Nucleus accumbens (tissue), 56 donors: ENCODE measurements at regions not wholly inside any gene's neighbourhood (a gene's known extent, or its start where the extent isn't known, plus 50 kb on each side); places are given as distances from the start of the nearest gene placed in this dataset.

Experiments
- DNase-seq, 56 donors: peaks; one replicate each; lab custom pipeline; 2025; lab: John Stamatoyannopoulos, UW

DNA sequence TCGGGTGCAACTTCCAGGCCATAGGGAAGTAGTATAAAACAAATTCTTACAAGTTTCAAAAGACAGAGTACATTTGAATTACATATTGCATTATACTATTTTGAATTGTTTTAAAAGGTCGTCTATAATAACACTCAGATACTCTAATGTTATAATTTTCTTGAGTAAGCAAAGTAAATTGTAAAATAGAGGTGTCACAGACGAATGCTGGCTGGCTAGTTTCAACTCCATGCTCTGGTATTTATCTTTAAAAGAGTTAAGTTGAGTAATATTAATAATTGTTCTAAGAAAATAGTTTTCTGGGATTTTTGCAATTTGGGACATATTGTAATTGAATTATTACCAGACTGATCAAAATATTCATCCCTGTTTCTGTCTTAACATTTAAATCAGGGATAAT is 764.9 kb downstream of the TECRL start:
- no peak for DNase-seq

DNA sequence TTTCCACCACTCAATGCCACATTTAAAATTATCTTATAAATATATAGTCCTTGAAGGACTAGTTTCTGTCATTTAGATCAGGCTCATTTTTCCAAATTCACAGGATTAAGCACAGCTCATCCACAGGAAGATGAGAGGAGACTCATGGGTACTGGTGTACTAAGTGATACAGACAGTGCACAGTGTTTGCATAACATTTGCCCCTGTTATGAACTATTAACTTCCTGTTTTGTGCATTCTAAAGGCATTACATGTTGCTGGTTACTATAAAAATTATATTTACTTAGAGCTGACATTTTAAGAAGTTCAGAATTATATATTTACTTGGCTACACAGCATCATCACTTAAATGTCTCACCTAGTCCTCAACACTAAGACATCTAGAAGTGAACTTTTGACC is 772.0 kb downstream of the TECRL start:
- DNase-seq, result no peak

DNA sequence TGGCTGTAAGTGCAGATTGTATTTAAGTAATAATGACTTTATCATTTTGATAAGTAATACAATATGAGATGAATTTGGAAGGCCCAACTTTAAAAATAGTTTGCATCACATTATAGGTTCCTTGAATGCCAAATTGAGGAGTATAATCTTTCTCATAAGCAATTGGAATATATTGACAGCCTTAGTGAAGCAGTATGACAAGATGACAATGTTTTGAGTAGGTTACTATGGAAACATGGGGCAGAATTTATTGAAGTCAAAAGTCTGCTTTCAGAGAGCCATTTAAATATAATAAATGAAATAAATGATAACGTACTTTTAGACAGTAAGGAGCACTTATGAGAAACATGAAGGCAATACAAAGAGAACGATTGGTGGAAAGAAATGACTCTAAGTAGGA is 776.4 kb downstream of the TECRL start:
- DNase-seq, result no peak

DNA sequence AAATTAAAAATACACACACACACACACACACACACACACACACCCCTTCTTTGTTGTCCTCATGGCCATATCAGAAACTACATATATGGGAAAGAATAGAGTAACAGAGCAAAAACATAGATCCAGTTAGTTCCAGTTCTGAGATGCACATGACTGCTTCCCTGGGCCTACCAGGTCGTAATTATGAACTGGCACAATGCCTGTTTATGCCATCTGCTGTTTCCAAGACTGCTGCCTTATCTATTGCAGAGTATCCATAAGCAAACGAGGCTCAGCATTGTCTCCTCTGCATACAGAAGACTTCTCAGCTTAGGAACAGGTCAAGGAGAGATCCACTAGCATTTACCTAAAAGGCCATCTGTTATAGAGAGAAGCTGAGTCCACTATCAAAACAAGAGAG is 789.0 kb downstream of the TECRL start:
- no peak for DNase-seq

DNA sequence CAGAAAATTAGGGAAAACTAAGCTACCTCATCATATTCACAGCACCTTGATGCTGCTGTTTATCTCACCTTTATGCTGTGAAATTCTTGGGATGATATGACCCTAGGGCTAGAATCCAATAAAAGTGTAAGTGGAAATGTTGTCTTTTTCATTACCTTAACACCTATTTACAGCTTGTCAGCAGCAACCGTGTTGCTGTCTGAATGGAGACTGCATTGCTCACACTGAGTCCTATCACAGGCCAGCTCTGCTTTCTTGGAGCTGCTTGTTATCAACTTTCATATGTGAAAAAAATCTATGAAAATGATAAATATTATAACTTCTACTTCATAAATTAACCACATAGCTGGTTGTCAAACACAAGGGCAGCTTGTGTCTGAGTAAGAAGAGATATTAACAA is 789.5 kb downstream of the TECRL start:
- no peak for DNase-seq

DNA sequence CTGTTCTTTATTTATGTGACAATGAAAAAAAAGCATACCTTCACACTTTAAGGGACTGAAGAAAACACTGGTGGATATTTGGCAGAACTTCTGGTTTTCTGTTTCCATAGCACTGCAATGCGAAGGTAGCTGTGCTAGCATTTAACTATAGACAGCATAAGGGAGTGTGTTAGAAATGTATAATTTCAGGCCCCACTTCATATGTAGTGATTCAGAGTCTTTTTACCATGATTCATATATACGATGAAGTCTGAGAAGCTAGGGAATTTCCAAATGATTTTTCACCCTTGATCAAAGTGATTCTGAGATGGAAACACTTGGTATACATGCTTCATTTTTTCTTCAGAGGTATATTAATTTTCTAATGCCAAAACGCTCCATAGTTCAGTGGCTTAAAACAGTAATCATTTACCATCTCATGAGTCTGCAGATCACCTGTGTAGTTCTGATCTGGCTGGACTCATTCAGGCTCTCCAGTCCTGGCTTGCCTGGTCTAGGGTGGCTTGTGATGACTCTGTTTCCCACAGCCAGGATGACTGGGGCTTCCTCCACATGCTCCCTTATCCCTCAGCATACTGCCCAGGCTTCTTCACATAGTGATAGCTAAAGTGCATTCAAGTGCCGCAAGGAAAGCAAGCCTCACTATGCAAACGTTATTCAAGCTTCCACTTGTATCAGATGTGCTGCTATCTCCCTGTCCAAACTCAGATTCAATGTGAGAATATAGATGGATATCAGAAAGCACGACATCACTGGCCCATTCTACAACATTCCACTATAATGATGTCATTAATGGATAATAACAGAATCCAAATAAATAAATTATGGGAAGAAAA is 790.1 kb downstream of the TECRL start:
- no peak for DNase-seq

DNA sequence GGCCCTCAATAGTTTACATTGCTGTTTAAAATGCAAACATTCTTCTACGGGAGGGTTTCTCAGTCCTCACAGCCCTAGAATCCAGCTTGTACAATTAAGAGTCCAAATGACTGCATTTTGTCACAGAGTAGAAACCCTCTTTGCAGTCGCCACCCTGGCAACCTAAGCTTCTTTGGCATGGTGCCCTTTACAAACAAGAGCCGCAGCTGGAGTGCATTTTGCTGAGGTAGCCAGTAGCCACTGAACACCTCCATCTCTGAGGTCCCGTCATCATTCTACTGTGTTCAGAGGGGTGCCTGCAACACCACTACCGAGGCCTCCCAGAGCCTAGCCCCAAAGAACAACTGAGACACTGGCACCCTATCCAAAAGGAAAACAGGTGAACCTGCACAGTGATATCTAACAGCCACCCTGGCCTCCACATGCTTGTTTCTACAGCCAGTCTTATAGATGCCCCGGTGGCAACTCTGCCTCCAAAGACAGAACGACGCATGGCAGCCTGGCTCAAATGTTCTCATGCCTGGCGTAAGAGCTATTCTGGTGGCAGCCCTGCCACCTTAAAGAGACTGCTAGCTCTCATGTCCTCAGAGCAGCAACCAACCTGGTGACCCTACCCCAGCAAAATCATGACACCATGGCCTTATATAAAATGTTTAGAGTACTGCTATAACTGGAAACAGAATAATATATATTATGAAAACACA is 801.9 kb downstream of the TECRL start:
- no peak for DNase-seq

DNA sequence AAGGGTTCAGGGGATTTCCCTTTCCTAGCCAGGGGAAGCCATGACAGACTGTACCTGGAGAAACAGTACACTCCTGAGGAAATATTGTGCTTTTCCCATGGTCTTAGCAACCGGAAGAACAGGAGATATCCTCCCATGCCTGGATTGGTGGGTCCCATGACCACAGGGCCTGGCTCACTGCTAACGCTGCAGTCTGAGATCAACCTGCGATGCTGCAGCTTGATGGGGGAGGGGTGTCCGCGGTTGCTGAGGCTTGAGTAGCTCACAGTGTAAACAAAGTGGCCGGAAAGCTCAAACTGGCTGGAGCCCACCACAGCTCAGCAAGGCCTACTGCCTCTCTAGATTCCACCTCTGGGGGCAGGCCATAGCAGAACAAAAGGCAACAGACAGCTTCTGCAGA is 819.5 kb downstream of the TECRL start:
- no peak for DNase-seq

DNA sequence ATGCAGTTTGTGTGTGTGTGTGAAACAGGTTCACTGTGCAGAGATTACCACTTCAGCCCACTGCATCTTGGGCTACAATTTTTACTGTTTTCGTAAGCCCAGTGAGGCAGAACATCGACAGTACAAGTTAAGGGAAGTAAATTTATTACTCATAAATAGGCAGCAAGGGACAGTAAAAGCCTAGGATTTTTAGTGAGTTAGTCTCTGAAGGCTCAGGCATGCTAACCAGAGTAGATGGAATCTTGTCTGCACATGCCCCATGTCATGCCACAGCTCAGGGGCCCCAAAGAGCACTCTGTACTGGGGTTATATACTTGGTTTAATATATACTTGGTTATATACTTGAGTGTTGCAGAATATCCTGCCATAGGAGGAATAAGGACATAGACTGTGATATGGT is 825.7 kb downstream of the TECRL start:
- no peak for DNase-seq

DNA sequence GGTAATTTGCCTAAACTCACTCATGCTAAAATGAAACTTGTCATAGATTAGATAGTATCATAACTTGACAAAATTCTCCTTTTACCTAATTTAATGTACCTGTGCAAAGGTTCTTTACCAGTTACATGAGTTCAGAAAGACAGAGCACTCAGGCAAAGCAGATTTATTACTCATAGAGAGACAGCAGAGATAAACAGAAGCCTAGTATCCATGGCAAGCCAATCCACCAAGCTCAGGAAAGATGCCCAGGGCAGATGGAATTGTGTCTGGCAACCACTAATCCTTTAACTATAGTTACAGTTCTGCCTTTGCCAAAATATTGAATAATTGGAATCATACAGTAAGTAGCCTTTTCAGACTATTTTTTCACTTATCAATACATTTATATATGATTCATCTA is 826.2 kb downstream of the TECRL start:
- DNase-seq, result no peak

DNA sequence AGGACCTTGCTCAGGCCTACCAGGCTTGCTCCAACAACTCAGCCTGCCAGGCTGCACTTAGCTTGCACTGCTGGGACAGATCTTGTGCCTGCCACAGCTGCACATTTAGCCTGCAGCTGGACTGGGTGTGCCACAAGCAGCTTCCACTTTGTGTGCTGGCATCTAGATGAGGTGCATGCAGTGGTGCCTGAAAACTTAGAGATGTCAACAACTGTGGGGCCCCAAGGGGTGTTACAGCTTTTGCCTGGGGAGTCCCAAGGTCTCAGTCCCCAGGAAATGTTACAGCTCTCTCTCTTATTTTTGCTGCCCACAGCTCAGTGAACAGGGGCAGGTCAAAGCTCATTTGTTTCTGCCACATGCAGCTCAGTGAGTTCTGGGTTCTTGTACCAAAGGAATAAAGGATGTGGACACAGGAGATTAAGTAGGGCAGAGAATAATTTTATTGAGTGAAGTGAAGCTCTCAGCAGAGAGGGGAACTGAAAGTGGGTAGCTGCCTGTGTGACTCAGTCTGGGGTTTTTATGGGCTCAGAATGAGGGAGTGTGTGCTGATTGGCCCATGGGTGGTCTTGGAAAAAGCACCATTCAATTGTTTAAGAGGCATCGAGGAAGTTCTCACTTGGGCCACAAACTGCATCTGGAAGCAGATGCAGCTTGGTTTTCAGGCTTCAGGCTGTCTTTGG is 828.3 kb downstream of the TECRL start:
- no peak for DNase-seq

DNA sequence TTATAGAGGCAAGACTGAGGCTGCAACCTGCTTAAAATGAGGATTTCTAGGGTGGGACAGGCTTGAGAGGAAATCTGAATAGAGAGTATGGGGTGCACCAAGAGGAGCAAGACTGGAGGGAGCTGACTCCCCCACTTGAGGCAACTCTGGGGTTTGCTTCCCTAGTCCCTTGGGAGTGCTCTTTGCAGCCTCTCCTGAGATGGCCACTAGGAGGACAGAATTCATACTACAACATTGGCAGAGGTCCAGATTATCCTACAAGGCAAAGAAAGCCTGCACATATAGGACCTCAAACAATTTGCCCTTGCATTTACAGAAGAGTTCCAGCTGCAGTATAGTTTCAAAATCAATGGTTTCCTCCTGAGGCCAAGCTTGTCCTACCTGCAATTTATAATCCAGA is 830.9 kb downstream of the TECRL start:
- no peak for DNase-seq

DNA sequence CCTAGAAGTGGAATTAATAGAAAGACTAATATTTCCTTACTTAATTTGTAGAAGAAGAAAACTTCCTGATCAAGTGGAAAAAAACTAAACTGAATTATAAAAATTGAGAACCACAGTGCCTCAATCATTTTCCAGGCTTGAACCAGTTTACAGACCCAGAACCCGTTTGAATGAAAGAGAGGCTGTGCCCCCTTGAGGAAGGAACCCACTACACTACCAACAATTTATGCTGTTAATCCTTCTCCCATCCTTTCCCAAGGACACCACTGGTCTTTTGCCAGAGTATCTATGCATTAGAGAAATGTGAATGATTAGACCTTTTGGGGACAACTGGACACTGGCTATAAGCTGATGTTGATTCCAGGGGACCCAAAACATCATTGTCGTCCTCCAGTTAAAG is 842.6 kb downstream of the TECRL start:
- no peak for DNase-seq

DNA sequence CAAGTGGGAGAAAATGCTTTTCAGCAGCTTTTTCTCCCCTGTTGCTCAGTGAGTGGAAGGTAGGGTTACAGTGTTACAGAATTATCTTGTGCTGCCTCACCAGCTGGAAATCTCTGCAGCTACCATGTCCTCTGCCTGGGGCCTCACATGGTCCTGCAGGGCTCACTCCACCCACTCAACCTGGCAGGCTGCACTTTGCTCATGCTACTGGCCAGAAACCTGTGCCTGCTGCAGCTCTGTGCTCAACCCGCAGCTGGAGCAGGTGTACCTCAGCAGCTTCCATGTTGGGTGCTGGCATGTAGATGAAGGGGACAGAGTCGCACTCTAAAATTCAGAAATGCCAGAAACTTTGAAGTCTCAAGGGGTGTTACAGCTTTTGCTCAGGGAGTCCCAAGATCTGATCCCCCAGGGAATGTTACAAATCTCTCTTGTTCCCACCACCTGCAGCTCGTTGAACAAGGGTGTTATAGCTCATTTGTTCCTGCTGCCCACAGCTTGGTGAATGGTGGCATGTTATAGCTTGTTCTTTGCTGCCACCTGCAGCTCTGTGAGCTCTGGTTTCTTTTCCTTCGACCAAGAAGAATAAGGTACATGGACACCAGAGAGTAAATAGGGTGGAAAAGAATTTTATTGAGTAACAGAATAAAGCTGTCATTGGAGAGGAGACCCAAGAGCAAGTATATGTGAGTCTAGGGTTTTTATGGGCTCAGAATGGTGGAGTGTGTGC is 845.8 kb downstream of the TECRL start:
- DNase-seq, result no peak

DNA sequence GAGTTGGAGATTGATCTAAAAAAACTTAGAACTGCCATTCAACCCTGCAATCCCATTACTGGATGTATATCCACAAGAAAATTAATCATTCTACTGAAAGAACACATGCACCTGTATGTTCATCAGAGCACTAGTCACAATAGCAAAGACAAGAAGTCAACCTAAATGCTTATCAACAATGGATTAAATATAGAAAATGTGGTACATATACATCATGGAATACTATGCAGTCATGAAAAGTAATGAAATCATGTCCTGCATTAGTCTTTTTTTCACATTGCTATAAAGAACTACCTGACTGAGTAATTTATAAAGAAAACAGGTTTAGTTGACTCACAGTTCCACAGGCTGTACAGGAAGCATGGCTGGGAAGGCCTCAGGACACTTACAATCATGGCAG is 850.5 kb downstream of the TECRL start:
- DNase-seq, result no peak

DNA sequence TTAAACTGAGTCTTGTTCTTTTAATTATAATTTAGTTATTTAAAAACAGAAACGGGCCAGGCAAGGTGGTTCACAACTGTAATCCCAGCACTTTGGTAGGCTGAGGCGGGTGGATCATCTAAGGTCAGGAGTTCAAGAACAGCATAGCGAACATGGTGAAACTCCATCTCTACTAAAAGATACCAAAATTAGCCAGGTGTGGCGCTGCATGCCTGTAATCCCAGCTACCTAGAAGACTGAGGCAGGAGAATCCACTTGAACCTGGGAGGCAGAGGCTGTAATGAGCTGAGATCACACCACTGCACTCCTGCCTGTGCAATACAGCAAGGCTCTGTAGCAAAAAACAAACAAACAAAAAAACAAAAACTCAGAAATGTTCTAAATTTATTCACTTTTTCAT is 852.9 kb downstream of the TECRL start:
- no peak for DNase-seq

DNA sequence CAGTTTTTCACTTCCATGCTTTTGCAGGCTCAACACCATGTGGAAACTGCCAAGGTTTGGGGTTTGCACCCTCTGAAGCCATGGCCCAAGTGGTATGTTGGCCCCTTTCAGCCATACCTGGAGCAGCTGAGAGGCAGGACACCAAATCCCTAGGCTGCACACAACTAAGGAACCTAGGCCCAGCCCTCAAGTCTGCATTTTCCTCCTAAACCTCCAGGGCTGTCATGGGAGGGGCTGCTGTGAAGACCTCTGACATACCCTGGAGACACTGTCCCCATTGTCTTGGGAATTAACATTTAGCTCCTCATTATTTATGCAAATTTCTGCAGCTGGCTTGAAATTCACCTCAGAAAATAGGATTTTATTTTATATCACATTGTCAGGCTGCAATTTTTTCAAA is 856.1 kb downstream of the TECRL start:
- DNase-seq, result no peak

DNA sequence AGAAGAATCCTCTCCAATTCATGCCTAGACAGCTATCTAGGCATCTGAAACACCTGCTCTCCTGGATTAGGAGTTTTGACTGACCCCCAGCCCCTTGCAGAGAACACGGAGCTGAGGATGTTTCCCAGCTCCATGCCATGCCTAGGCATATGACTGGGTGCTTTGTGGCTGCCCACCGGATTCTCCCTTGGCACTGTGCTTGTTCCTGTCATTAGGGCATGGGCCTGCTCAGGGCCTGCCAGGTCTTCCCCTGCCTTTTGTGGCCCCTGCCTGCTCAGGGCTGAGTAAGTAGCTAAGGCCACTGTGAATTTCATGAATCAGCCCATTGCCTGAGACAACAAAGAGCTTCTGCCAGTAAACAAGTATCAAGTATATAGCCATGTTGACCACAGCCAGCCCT is 867.4 kb downstream of the TECRL start:
- no peak for DNase-seq

DNA sequence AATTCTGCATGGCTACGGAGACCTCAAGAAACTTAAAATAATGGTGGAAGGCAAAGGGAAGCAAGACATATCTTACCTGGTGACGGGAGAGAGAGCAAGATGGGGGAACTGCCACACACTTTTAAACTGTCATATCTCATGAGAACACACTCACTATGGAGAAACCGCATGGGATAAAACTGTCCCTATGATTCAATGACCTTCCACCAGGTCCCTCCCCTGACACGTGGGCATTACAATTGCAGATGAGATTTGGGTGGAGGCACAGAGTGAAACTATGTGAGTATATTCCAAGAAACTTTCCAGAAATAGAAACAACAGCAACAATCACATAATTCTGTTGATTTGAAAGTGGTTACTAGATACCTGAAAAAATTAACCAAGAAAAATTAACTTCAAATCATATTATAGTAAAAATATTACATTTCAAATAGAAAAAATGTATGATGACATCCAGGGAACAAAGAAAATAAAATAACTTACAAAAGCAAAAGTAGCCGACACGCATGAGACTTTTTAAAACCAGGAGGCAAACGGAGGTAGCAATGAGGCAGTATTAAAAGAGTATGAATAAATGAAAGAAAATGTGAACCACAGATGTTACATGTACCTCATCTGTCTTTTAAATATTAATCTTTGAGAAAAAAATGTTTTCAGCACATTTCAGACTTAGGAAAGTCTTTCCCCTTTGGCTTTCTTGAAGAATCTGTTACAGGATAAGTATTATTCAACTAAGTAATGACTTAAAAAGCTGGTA is 879.5 kb downstream of the TECRL start:
- no peak for DNase-seq

DNA sequence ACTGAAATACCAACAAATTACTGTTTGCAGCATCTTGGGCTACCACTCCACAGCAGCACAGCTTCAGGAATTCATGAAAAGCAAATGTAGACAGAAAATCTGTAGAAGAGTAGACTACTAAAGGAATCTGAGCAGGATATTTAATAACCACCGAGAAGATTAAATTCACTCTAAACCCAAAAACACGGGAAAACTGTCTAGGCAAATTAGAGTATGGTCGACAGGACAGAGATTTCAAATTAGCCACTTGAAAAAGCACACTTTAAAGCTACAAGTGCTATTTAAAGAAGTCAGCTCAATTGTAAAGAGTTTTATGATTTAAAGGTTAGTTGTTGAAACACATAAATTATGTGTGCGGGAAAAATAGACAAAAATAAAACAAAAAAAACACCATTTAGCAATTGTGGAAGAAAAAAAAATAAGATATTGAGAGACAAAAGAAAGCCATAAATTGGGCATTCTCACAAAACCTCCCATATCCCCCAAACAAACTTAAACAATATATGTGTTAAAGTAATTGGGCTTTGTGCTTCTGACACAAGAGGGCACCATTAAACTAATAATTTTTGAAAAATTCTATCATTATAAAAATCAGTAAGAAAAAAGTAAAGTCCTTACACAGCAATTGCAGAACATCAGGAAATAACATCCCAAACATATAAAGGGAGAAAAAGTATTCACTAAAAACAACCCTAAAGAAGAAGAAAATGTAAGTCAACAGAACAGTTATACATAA is 880.8 kb downstream of the TECRL start:
- no peak for DNase-seq
